C4-2B (cell line): ENCODE measurements at regions not wholly inside any gene's neighbourhood (a gene's known extent, or its start where the extent isn't known, plus 50 kb on each side); places are given as distances from the start of the nearest gene placed in this dataset.

Source experiments
- CTCF ChIP-seq: fragments of 450-650 bp; conservative IDR thresholded peaks from 2 replicates; pipeline ENCODE4 v1.5.1; 2017; ENCODE audit warnings: mild to moderate bottlenecking
- ZFX ChIP-seq: fragments of 450-650 bp; IDR thresholded peaks from 2 replicates; pipeline ENCODE4 v1.6.1; 2017

- TF ChIP-seq CTCF, result no peak
- TF ChIP-seq ZFX, result no peak
These were observed 327.3 kb upstream of the CDH6 start for GRCh38 chr5:30866142-30866541.
